Hematopoietic multipotent progenitor cell treated with erythropoietin and hydrocortisone succinate and interleukin-3 and kit ligand, for 15 days (in vitro differentiated cells): ENCODE measurements at regions not wholly inside any gene's neighbourhood (a gene's known extent, or its start where the extent isn't known, plus 50 kb on each side); places are given as distances from the start of the nearest gene placed in this dataset.

Experiments used
- DNase-seq: peaks from one replicate; pipeline ENCODE4 v3.0.0-alpha.2; 2015; ENCODE audit warnings: low spot score

DNA sequence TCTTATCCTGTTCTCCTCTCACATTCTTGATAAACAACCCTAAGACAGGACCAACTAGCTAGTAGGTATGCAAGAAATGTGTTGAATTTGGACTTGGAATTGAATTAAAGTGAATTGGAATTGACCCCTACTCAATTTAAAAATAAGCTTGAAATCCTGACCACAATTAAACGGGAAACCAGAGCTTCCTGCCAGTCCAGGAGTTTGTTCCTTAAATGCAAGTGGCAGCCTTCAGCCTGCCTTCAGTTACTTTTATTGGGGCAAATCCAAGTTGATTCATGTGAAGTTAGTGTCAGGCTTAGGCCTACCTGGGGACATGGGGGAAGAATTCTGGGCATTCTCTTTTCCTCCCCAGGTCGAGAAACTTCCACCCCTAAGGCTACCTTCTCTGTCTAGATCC is 457.6 kb downstream of the BCL11A start:
- no peak for DNase-seq

DNA sequence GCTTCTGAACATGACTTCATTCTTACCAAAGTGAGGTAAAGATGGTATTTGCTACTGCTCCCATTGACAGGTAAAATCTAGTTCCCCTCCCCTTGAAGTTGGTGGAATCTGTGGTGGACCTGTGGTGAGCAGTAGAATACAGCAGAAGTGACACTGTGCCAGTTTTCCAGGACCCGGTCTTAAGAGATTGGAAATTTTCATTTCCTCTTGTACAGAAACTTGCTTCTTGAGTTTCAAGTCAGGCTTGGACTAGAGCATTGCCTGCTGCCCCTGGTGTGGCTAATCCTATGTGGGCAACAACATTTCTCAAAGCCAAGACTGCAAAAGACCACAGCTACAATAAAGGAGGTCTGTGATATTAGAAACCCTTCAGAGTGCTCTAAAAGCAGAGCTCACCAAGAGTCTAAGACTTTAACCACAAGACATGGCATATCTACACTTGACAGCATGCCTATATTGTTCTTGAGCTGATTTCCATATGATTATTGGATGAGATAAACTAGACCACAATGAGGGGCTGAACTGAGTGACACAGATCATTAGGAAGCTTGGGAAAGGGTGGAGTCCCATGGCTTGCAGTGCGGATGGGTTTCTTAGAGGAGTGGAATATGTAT is 458.1 kb downstream of the BCL11A start:
- DNase-seq, result no peak

DNA sequence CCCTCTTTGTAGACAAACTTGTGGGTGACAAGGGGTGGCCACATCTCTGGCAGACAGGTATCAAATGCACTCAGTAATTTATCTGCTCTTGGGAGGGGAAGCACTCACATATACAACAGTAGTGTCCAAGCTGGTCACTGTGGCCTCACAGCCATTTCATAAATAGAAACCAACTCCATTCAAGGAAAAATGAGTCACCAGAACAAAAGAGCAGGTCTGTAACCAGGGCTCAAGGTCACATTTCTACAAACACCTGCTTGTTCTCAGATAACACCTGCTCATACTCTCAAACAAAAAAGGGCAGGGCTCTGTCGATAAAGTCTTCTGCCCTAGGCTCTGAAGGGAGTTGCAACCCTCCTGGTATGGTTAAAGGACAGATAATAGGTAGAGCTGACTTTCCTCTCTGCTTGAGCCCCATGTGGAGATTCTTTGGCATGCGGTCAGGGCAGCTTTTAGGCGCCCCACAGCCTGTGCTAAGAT is 459.0 kb downstream of the BCL11A start:
- DNase-seq, result no peak

DNA sequence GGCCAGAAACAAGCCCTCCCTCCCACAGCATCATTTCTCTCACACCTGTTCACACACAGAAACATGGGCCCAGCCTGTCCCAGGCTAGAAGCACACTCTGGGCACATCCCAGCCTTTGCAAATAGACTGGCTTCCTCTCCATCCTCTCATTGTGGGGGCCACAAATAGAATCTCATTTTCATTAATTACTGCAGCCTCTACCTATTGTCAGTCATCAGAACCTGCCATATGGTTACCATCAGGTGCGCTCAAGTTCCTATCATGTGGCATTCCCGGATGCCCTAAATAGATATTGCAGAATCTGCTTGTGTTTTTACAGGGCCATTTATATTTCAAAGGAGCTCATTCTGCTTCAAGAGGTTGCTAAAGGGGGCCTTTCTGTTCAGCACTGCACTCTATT is 460.7 kb downstream of the BCL11A start:
- DNase-seq, result no peak

DNA sequence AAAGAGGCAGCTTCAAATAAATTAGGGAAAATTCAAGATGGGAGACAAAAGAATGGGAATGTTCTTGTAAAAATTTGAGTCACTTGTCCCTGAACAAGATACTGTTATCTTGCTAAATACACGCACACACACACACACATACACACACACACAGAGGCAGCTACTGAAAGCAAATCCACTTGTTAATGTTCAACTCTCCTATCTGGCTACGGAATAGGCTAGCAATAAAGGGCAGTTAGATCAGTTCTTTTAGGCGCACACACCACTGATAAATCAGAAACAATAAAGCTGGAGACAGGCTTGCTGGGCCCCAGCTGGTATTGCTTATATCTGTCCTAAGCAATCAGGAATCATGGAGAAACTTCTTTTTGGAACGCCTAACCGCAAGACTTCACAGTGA is 461.6 kb downstream of the BCL11A start:
- DNase-seq, result no peak

DNA sequence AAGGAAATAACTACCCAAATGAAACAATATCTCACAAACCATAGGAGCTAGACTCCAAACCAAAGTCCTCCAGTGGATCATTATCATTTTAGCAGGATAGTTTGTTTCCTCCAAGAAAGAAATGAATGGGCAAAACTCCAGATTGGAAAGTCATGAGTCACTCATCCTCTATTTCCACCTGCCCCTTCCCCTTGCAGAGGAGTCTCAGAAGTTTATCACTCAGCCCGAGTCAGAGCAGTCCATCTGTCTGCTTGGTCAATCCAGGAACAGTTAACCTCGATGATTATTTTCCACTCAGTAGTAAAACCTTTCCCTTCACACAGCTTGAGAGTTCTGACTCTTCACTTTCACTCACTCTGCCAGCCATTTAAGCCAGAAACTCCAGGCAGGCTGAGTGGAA is 462.2 kb downstream of the BCL11A start:
- no peak for DNase-seq

DNA sequence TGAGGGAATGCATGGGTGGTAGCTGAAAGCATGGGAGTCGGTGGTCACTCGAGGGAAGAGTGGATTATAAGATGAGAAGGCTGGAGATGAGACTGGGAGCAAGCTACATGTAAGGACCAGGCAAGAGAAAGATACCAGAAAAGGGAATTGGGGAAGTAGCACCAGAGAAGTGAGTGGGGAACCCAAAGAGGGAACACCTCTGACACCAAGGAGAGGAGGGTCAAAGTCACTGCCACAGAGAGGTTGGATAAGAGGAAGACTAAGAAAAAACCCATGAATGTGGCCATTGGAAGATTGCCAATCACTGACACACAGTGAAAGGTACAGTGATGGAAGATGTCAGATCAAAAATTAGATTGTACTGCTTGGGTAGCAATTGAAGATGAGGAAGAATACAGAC is 473.9 kb downstream of the BCL11A start:
- no peak for DNase-seq

DNA sequence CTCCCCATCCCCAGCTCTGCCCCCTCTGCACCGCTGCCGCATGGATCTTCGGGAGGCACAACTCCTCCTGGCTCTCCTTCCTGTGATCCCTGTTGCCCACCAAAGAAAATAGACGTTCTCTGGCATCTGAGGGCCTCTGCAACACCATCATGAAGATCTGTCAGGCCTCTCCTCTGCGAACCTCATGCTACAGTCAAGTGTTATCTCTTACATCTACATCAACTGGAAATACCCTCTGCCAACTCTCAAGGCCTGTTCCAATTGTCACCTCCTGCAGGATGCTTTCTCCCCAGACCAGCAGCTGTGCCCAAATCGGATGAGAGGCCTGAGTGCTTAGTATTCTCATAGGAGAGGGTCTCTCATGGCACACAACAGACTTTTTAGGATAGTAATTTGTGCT is 478.4 kb downstream of the BCL11A start:
- DNase-seq, result no peak

DNA sequence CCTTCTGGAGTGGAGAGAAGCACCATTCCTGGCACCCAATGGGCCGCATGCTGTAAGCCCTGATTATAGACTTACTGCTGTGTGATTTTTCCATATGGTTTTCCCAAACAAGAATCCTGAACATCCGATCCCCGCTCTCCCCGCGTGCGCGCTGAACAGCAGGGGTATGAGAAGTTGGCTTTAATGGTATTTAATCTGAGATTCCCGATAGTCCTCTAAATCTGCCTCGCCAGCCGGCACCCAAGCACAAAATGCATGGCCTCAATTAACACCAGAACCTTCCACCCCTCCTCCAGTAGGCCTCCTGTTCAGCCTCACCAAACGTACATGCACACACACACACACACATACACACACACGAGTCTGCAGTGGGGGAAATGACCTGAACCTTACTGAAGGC is 480.3 kb downstream of the BCL11A start:
- DNase-seq, result no peak

DNA sequence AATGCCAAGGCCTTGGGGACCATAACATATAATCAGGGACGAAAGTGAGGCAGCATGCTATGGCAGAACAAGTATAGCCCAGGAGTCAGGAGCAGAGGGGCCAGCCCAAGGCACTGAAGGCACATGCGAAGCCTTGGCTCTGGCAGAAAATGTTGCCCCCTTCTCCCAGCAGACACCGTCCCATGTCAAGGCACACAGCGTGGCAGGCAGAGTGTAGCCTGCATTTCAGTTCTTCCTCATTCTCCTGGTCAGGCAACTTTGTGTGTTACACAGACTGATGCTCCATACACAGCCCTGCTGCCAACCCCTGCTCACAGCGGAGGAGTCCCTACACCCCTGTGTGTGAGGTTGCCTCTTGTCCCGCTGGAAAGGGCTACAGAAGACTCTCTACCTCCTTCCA is 480.8 kb downstream of the BCL11A start:
- no peak for DNase-seq

DNA sequence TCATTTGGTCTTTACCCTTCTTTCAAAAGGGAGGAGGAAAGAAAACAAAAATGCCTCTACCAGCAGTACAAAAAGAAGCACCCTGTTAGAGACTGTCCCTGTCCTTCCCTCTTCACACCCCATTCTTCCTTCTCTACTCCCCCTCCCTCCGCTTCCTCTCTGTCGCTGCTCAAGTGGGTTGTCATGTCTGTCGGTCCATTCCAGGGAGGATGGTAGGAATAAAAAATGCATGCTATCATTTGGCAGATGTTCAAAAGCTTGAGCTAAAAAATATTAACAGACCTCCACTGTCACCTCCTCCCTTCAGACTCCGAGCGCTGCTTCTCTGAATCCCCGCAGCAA is 482.0 kb downstream of the BCL11A start:
- no peak for DNase-seq

DNA sequence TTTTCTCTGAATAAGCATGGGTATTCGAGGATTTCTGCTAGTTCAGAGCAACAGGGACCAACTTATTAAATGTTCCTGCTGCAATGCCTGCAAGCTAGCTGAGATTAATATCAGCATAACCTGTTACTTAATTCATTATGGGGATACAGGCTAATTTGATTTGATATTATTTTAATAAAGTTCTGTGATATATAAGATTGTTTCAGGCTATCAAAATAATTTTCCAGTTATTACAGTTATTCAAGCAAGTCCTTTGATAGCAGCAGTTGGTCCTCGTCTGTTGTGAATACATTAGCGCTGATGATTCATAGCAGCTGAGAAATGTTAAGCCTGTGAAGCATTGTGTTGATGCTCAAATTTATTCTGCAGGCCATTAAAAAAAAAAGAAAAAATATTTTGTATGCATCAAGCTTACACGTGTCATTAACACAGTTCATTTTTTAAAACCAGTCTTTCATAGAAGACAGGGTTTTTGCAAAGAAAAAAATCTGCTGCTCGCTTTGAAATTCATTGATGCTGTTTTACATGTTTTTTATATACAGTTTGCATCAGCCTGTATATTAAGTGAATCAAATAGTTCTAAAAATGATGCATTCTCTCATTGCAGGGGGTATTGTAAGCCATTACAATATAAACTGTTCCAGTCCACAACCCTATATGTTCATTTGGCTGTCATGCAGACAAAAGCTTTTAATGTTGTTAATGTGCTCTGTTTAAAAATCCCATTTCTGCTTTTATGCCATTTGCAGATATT is 482.5 kb downstream of the BCL11A start:
- no peak for DNase-seq

DNA sequence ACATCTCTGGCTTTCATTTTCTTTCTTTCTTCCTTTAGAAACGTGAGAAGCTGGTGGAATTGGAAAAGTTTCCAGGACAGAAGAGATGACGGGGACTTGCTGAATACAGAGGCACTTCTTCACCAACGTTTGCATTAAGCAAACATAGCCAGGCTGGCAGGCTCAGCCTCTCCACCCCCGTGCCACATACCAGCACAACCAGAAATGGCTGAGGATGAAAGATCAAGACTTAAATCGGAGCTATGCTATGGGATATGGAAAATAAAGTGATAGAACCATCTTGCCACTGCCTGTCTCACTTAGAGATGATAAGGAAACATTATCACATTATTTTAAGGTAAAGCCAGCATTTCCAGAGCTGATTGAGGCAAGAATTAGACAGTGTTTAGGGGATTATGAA is 483.3 kb downstream of the BCL11A start:
- no peak for DNase-seq

DNA sequence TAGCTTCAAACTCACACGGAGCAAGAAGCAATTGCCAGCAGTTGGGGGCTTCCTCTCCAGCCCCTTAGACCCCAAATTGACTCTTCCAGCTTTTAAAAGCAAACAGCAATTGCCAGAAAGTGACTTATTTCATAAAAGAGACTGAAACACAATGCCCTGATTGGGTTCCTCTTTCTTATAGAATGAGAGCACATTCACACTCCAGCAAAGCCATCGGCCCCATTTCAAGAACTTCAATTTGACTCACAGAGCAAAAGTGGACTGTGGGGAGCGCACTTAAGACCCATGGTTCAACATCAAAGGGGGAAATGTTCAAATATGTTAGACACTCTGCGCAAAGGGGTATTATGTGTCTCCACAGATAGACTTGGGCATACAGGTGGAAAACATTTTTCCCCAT is 484.7 kb downstream of the BCL11A start:
- DNase-seq, result no peak

DNA sequence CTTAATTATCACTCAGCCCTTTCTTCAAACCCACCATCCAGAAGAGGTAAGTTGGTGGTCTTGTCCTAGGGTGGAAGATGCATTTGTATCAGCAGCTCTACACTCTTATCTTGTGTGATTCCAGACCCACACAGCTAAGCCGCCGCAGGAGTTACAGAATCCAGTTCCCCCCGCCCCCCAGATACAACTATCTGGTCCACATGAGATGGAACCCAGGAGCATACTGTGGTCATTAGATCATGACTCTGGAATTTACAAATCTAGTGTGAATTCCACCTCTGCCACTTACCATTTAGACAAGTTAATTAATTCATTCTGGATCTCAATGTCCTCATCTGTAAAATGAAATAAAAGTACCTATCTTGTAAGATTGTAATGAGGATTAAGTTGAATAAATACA is 486.4 kb downstream of the BCL11A start:
- no peak for DNase-seq

DNA sequence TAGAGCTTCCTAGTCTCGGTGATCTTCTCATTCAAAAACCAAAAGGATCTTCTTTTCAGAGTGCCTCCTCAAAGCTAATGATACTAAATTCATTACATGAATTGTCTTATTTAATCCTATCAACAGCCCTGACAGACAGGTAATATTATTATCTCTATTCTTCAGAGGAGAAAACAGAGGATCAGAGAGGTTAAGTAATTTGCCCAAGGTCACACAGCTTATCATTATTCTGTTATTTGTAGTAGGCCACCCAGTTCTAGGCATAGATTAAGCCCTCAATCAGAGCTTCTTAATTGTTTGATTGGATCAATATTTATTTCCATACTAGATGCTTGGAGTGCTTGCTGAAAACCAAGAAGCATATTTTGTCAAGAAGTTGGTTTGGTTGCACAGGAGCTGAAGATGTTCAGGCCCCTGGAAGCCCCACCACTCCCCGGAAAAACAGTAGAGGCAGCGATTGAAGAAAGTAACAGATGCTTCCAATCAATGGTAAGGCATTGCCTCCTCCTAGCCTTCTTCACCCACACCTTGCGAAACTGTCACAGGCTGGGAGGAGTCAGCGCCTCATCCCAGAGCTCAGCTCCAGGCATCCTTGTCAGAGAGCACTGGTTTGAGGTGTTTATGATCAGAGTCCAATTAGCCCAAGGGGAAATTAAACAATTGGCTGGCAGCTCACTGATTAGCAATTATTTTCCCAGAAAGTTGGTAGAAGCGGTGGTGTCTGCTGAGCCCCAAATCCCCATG is 487.2 kb downstream of the BCL11A start:
- DNase-seq, result no peak

DNA sequence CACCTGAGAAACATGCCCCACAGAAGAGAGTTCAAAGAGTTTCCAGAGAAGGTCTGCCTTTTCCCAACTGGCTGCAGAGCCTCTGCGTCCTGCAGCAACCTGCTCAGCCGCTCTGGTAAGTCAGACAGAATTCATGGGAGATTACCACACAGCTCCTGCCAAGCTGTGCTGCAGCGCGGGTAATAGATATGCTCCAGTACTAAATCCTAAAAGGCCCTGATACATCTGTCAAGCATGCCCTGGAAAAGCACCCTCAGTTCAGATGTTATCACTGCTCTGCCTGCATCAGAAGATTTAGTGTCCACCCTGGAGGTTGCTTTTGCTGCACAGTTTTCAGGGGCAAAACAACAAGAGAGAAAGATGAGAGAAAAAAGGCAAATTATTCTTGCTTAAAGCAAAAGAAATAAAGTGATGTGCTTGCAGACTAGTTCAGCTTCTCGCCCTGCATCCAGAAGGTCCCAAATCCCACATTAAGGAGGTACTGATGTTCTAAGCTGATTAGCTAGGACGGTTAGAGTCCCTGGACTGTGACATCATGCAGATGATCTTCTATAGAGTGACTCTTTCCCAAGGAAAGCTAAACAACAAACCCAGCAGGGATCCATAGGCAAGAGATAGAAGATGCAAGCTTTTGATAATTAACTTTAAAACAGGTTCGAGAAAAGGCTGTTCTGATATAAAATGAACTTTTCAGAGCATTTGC is 488.6 kb downstream of the BCL11A start:
- DNase-seq, result no peak

DNA sequence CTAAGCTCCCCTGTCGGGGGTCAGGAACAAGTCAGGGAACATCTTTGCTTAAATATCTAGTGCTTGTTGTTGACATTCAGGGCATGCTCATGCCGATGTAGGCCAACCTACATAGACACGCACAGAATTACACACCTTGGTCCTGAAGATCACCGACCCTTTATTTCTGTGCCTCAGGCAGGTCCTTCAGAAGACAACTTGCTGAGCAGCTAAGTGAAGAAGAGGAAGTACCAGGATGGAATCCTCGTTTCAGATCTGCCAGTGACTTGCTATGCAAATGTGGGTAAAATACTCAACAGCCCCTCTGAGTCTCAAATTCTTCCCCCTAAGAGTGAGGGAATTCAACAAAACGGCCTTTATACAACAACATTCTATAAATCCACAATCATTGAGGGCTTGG is 494.7 kb downstream of the BCL11A start:
- DNase-seq, result no peak

DNA sequence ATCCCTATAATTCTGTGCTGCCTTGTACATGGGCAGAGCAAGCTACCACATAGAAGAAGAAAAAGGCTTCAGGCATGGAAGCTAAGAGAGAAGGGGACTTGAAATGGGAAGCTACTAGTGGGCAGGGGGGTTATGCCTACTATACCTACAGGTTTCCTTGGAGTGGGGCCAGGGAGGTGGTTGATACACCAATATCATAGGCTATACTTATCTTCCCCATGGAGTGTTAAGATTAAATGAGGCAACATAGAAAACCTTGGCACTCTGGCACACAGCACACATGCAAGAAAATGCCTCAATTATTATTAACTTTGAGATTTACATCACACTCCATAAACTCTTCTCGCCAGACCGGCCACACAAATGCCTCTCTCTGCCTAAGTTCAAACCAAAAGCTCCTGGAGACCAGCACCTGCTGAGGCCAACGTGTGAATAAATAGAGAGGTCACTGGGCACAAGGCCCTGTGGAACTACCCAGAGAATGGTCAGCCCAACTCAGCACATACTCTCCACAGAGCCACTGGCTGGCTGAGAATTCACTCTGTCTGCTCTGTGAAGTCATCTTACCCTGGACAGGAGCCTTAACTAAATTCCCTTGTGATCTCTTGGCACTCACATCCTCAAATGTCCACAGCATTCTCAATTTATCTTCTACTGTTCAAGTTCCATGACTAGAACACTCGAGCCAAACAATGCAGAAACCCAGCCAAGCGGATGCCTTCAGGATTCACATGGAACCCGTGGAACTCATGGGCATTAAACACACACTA is 498.7 kb downstream of the BCL11A start:
- DNase-seq, result no peak

DNA sequence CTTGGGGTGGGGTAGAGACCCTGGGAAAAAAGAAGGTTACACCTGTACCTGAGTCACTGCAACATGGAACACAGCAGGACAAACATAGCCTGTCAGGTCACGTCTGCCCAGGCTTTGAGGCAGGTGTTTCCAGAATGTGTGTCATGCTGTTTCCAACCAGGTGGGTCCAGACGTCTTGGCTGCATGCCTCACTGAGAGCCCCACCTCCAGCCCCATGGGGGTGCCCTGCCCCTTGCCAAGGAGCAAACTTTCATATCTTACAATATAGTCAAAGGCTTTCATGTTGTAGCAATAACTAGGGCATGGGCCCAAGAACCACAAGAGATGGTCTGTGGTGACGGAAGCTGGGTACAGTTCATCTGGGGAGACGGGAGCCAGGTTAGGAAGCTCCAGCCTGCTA is 499.7 kb downstream of the BCL11A start:
- DNase-seq, result no peak

DNA sequence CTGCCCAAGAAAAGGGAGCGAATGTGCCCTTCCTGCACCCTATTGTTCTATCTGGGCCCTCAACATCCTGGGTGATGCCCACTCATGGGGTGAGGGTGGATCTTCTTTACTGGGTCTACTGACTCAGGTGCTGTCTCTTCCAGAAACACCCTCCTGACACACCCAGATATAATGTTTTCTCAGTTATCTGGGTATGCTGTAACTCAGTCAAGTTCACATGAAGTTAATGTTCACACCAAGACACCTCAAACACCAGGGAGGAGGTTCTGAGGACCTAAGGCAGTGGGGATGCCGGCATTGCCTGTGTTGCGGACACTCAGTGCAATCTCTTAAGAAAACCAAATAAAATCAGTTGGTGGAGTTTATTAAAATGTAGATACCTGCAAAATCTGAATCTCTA is 500.9 kb downstream of the BCL11A start:
- no peak for DNase-seq

DNA sequence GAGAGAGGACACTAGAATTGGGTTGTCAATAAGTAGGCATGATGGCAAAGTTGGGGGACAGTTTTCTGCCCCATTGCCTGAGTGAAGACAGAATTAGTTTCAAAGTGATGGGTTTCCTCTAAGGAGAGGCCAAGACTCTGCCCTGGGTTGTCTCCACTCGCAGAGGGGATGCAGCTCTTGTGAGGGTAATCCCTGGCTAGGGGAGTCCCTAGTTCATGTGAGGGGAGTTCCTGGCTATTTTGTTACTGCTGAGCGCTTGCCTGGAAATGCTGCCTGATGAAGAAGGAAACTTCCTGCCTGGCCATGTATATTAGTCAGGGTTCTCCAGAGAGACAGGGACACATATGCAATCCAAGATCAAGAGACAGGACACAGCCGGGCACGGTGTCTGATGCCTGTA is 501.5 kb downstream of the BCL11A start:
- DNase-seq, result no peak
